Tibial nerve (tissue), 4 donors: ENCODE measurements at regions not wholly inside any gene's neighbourhood (a gene's known extent, or its start where the extent isn't known, plus 50 kb on each side); places are given as distances from the start of the nearest gene placed in this dataset.

Source experiments
- EP300 ChIP-seq, 2 donors: sonication (generic); formaldehyde crosslinking; IDR thresholded peaks; one replicate each; pipeline ENCODE4 v1.6.1; 2017; ENCODE audit warnings: antibody characterized with exemption in 2 of 2, mild to moderate bottlenecking in 1 of 2
- POLR2A ChIP-seq, 2 donors: fragments of 450-650 bp; IDR thresholded peaks; one replicate each; pipeline ENCODE4 v1.6.1; 2017; ENCODE audit warnings: antibody characterized with exemption in 2 of 2, mild to moderate bottlenecking in 2 of 2, moderate library complexity in 2 of 2
- TF ChIP-seq, protein P1 (sequence below), 5 experiments: fragments of 200-600 bp in 3 of 5; fragments of 450-650 bp in 2 of 5; sonication (generic) in 3 of 5; IDR thresholded peaks; one replicate each; pipeline ENCODE4 v1.5.1; 2016 to 2019; ENCODE audit warnings: antibody characterized with exemption in 5 of 5, mild to moderate bottlenecking in 3 of 5, moderate library complexity in 2 of 5

DNA sequence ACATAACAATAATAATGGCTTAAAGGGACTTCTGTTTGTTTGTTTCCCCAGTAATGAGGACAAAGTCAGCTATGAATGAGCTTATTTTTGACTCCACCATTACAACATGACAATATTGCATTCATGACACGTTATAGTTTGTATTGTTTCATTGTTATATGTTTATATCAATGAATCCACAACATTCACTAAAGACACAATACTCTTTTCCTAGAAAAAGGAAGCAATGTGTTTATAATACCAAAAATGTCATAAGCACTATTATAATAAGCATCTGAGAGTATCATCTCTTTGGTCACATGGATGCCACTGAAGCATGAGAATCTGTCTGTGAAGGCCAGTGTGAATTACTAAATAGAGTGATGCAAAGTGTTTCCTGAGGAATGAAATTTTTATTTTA lies 1026.9 kb upstream of the C9orf72 start:
- no peak for TF ChIP-seq POLR2A (IDR thresholded peaks at IDR 0.05)
- TF ChIP-seq, protein P1, sequence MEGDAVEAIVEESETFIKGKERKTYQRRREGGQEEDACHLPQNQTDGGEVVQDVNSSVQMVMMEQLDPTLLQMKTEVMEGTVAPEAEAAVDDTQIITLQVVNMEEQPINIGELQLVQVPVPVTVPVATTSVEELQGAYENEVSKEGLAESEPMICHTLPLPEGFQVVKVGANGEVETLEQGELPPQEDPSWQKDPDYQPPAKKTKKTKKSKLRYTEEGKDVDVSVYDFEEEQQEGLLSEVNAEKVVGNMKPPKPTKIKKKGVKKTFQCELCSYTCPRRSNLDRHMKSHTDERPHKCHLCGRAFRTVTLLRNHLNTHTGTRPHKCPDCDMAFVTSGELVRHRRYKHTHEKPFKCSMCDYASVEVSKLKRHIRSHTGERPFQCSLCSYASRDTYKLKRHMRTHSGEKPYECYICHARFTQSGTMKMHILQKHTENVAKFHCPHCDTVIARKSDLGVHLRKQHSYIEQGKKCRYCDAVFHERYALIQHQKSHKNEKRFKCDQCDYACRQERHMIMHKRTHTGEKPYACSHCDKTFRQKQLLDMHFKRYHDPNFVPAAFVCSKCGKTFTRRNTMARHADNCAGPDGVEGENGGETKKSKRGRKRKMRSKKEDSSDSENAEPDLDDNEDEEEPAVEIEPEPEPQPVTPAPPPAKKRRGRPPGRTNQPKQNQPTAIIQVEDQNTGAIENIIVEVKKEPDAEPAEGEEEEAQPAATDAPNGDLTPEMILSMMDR (IDR thresholded peaks at IDR 0.05), result no peak
- TF ChIP-seq EP300 (IDR thresholded peaks at IDR 0.05), result no peak
